Peyer's patch (tissue), 4 donors: ENCODE measurements at regions not wholly inside any gene's neighbourhood (a gene's known extent, or its start where the extent isn't known, plus 50 kb on each side); places are given as distances from the start of the nearest gene placed in this dataset.

Experiments
- DNase-seq, 3 donors: peaks; one replicate each; pipeline ENCODE4 v3.0.0-alpha.2; 2017 to 2019
- H3K27ac ChIP-seq, 4 donors: fragments of 200-600 bp; sonication (generic); one replicate each; pipeline ENCODE4 v1.5.1; 2016 to 2019
- H3K27me3 ChIP-seq, 2 donors: fragments of 200-600 bp; sonication (generic); one replicate each; pipeline ENCODE4 v1.5.1; 2019
- H3K36me3 ChIP-seq, 3 donors: fragments of 200-600 bp; sonication (generic); one replicate each; pipeline ENCODE4 v1.5.1; 2016 to 2019
- H3K4me1 ChIP-seq, 4 donors: fragments of 200-600 bp; sonication (generic); one replicate each; pipeline ENCODE4 v1.5.1; 2016 to 2019
- H3K4me3 ChIP-seq, 4 donors: fragments of 200-600 bp; sonication (generic); 1 replicate in 3 of 4; 2 replicates in 1 of 4; pipeline ENCODE4 v1.5.1; 2016 to 2019; ENCODE audit warnings: mild to moderate bottlenecking in 1 of 4
- H3K9me3 ChIP-seq, 4 donors: fragments of 200-600 bp; sonication (generic); one replicate each; pipeline ENCODE4 v1.5.1; 2016 to 2019; ENCODE audit warnings: mild to moderate bottlenecking in 1 of 4
- POLR2A ChIP-seq, 2 donors: fragments of 450-650 bp; IDR thresholded peaks; one replicate each; pipeline ENCODE4 v1.5.1; 2017; ENCODE audit warnings: antibody characterized with exemption in 2 of 2, mild to moderate bottlenecking in 2 of 2, moderate library complexity in 2 of 2
- TF ChIP-seq, protein P1 (sequence below), 6 experiments: fragments of 450-650 bp in 4 of 6; fragments of 200-600 bp in 2 of 6; sonication (generic) in 1 of 6; IDR thresholded peaks; one replicate each; pipeline ENCODE4 v1.5.1; 2017 to 2019; ENCODE audit warnings: antibody characterized with exemption in 6 of 6, mild to moderate bottlenecking in 3 of 6, moderate library complexity in 1 of 6

DNA sequence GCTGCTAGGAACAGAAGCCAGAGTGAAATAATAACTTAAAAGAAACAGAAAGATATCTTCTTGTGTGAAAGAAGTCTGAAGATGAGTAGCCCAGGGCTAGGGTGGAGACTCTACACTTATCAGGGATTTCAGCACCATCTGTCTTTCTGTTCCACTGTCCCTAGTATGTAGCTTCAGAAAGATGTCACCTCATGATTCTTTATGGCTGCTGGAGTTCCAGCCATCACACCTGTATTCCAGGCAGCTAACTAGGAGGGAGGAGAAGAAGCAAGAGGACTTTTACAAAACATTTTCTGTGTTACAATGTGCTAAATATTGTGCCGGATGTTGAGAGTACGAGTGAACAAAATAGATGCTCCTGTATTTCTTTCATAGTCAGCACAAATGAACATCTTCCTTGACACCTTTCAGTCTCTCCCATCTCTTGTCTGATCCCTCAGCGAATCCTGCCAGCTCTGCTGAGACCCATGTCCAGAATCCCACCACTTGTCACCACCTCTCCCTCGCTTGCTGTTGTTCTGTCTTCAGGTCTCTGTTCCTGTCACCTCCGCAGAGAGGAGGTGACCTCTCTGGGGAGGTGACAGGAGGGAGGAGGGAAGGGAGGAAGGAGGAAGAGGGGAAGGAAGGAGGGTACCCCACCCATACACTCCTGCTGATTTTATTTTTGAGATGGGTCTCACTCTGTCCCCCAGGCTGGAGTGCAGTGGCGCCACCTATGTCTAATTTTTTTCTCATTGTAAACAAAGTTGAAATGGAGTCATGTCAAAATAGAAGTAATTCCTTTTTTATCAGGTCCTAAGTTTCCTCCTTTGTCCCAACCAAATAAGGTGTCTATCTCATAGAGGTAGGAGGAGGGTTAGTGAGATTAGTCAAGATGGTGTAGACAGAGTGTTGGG lies 188.9 kb downstream of the TFAP2C start:
- Histone ChIP-seq H3K27me3 (no peaks in the 10 kb centered on the region), H3K27ac (no peak overlapping the region), H3K4me1 (no peaks in the 10 kb centered on the region), H3K36me3 (no peaks in the 10 kb centered on the region), H3K9me3 (no peaks in the 10 kb centered on the region), H3K4me3 (no peak overlapping the region)
- TF ChIP-seq POLR2A (IDR thresholded peaks at IDR 0.05) = no peak
- TF ChIP-seq, protein P1, sequence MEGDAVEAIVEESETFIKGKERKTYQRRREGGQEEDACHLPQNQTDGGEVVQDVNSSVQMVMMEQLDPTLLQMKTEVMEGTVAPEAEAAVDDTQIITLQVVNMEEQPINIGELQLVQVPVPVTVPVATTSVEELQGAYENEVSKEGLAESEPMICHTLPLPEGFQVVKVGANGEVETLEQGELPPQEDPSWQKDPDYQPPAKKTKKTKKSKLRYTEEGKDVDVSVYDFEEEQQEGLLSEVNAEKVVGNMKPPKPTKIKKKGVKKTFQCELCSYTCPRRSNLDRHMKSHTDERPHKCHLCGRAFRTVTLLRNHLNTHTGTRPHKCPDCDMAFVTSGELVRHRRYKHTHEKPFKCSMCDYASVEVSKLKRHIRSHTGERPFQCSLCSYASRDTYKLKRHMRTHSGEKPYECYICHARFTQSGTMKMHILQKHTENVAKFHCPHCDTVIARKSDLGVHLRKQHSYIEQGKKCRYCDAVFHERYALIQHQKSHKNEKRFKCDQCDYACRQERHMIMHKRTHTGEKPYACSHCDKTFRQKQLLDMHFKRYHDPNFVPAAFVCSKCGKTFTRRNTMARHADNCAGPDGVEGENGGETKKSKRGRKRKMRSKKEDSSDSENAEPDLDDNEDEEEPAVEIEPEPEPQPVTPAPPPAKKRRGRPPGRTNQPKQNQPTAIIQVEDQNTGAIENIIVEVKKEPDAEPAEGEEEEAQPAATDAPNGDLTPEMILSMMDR (IDR thresholded peaks at IDR 0.05) = no peak
- no peak for DNase-seq

DNA sequence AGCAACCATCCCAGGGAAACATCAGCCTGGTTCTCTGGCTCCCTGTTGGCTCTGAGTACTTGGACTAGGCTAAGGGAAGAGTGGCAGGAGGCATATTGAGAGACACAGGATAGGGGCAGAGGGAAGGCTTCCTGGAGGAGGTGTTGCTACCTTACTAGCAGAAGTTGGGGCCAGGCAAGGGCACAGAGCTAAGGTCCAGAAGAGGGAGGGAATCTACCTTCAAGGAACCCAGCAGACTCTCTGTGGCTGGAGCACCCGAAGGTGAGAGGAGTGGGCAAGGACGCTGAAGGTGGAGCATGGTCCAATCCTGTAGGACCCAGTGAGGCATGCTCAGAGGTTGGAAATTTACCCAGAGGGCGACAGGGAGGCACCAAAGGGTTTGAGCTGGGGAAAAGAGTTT lies 191.9 kb downstream of the TFAP2C start:
- H3K36me3 ChIP-seq = no peaks in the 10 kb centered on the region
- H3K27me3 ChIP-seq = no peaks in the 10 kb centered on the region
- H3K4me1 ChIP-seq = no peaks in the 10 kb centered on the region
- no peaks in the 10 kb centered on the region for H3K9me3 ChIP-seq
- no peak for DNase-seq
- H3K27ac ChIP-seq = no peak overlapping the region
- H3K4me3 ChIP-seq = no peak overlapping the region
- TF ChIP-seq, protein P1 (IDR thresholded peaks at IDR 0.05) = no peak
- no peak for TF ChIP-seq POLR2A (IDR thresholded peaks at IDR 0.05)

DNA sequence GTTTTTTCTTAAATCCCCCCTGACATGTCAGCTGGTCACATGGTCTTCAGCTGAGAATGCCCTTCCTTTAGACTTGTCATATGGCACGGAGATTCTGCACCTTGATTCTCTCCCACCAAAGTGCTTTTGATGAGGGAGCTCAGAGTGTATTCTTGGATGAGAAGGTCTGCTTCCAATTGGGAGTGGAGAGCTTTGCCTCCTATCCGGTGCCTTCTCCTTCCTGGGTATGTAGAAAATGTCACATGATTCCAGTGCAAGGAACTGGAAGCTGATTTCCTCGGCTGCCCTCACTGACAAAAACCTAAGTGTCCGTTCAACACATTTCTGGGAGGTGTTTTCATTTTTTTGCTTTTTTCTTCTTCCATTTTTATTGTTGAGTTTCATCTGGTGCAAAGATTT lies 197.2 kb downstream of the TFAP2C start:
- no peaks in the 10 kb centered on the region for H3K4me1 ChIP-seq
- no peaks in the 10 kb centered on the region for H3K27me3 ChIP-seq
- no peak overlapping the region for H3K4me3 ChIP-seq
- H3K36me3 ChIP-seq = no peaks in the 10 kb centered on the region
- H3K9me3 ChIP-seq = no peaks in the 10 kb centered on the region
- DNase-seq = no peak
- peak overlapping the region in 1 of 4 donors; percentile 34 for H3K27ac ChIP-seq
- TF ChIP-seq, protein P1 (IDR thresholded peaks at IDR 0.05) = no peak
- no peak for TF ChIP-seq POLR2A (IDR thresholded peaks at IDR 0.05)

DNA sequence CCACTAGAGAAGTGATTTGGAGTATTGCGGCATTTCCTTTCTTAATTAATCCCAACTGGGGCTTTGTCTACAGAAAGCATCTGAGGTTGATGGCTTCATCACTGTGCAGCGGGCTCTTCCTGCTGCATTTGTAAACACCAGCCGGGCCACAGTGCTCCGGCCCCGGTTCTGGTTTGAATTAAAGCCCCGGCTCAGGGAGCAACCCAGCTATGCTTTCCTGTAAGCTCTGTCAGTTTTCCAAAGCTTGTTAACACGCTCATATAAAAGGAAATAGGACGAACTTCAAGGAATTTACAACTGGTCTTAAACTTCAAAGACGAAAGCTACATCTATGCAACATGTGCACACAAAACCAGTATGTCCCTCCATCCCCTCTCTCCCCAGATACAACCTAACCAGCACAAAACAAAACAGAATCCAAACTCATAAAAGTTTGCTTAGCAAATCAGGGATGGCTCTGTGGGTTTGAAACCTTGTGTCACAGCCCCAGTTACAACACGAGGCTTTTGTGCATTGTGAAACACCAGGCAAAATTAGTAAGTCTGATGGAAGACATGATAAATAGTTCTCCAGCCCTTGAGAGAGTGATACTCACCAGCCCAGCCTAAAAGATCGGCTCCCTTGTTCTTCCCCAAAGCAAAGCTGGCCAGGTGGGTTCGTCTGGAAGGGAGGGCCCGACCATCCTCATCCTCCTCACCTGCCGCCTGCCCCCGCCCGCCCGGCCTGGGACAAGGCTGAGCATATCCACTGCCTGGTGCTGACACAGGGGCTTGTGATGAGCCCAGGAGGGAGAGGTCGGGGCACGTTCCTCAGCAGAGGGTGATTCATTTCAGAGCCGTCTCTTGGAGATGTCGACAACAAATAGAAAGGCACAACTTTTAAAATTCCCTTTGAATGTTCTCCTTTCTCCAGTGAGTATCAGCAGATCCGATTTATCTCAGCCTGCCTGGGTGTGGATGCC lies 197.9 kb downstream of the TFAP2C start:
- Histone ChIP-seq H3K36me3 (no peaks in the 10 kb centered on the region), H3K27ac (peak overlapping the region in 2 of 4 donors; percentile 25 to 34), H3K27me3 (no peaks in the 10 kb centered on the region), H3K4me1 (no peaks in the 10 kb centered on the region), H3K4me3 (no peak overlapping the region), H3K9me3 (no peaks in the 10 kb centered on the region)
- no peak for DNase-seq
- no peak for TF ChIP-seq POLR2A (IDR thresholded peaks at IDR 0.05)
- TF ChIP-seq, protein P1 (IDR thresholded peaks at IDR 0.05) = no peak

DNA sequence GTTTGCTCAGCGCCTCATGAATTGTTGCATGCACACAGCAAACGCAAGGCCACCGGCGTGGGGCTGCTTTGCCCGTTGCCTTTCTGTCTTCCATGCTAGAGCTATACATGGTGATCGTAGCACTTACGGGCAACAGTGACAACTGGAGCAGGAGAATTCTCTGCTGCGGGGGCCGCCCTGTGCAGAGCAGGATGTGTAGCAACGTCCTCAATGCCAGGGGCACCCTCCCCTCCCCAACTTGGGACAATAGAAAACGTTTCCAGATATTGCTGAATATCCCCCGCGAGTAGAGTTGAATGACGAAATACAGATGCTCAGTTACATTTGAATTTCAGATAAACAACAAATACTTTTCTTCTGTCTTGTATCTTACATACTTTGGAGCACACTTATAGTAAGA lies 198.7 kb downstream of the TFAP2C start:
- no peaks in the 10 kb centered on the region for H3K36me3 ChIP-seq
- H3K4me1 ChIP-seq = no peaks in the 10 kb centered on the region
- H3K27ac ChIP-seq = no peak overlapping the region
- no peak overlapping the region for H3K4me3 ChIP-seq
- DNase-seq = no peak
- no peaks in the 10 kb centered on the region for H3K27me3 ChIP-seq
- TF ChIP-seq POLR2A (IDR thresholded peaks at IDR 0.05) = no peak
- TF ChIP-seq, protein P1 (IDR thresholded peaks at IDR 0.05) = no peak
- H3K9me3 ChIP-seq = no peaks in the 10 kb centered on the region
